Astrocyte (in vitro differentiated cells and primary cell): ENCODE measurements at regions not wholly inside any gene's neighbourhood (a gene's known extent, or its start where the extent isn't known, plus 50 kb on each side); places are given as distances from the start of the nearest gene placed in this dataset.

Experiments used
- EZH2 ChIP-seq: IDR thresholded peaks from 2 replicates; pipeline ENCODE4 v1.6.1; 2012; ENCODE audit warnings: mild to moderate bottlenecking, low read length, inconsistent platforms; ENCODE audit not compliant: insufficient read depth
- TF ChIP-seq, protein P1 (sequence below): IDR thresholded peaks from 2 replicates; pipeline ENCODE4 v1.5.1; 2011; ENCODE audit warnings: low read depth, mild to moderate bottlenecking, inconsistent platforms, low read length, moderate library complexity; ENCODE audit not compliant: insufficient read depth

DNA sequence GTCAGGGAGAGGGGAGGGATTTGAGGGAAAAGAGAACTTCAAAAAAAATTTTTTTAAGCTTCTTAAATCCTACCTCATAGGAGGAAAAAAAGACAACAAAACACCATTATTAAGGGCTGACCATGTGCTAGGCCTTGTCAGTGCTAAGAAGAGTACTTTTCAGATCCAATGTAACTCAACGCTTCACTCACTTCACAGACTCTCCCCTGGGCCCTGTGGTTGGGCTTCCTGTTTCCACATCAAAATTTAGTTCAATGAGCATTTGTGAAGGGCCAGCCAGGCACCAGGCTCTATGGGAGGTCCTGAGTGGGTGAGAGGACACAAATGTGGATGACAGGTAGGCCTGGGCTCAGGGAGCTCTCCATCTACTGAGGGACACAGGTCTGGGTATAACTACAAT is 249.8 kb downstream of the PTEN start:
- TF ChIP-seq, protein P1, sequence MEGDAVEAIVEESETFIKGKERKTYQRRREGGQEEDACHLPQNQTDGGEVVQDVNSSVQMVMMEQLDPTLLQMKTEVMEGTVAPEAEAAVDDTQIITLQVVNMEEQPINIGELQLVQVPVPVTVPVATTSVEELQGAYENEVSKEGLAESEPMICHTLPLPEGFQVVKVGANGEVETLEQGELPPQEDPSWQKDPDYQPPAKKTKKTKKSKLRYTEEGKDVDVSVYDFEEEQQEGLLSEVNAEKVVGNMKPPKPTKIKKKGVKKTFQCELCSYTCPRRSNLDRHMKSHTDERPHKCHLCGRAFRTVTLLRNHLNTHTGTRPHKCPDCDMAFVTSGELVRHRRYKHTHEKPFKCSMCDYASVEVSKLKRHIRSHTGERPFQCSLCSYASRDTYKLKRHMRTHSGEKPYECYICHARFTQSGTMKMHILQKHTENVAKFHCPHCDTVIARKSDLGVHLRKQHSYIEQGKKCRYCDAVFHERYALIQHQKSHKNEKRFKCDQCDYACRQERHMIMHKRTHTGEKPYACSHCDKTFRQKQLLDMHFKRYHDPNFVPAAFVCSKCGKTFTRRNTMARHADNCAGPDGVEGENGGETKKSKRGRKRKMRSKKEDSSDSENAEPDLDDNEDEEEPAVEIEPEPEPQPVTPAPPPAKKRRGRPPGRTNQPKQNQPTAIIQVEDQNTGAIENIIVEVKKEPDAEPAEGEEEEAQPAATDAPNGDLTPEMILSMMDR: no peak
- TF ChIP-seq EZH2: no peak
